DOHH2 (cell line): ENCODE measurements at regions not wholly inside any gene's neighbourhood (a gene's known extent, or its start where the extent isn't known, plus 50 kb on each side); places are given as distances from the start of the nearest gene placed in this dataset.

Experiments
- H3F3A ChIP-seq: fragments of 200-600 bp; sonication (generic), shearing (Covaris generic); 2 replicates; pipeline ENCODE4 v1.6.0; 2016; ENCODE audit warnings: antibody characterized with exemption, mild to moderate bottlenecking; ENCODE audit not compliant: control insufficient read depth, insufficient read depth
- H3K27ac ChIP-seq: fragments of 200-600 bp; sonication (generic); 2 replicates; pipeline ENCODE4 v1.5.1; 2014; ENCODE audit warnings: low read depth, mild to moderate bottlenecking, low read length, moderate library complexity
- H3K27me3 ChIP-seq: fragments of 200-600 bp; sonication (generic); 2 replicates; pipeline ENCODE4 v1.6.1; 2014; ENCODE audit warnings: mild to moderate bottlenecking, low read length, mixed read lengths; ENCODE audit not compliant: control insufficient read depth
- H3K36me3 ChIP-seq: fragments of 200-600 bp; sonication (generic); 2 replicates; pipeline ENCODE4 v1.6.1; 2014; ENCODE audit warnings: mild to moderate bottlenecking, low read length, moderate library complexity, mixed read lengths; ENCODE audit not compliant: control insufficient read depth
- H3K4me1 ChIP-seq: fragments of 200-600 bp; sonication (generic); 2 replicates; pipeline ENCODE4 v1.6.1; 2014; ENCODE audit warnings: mild to moderate bottlenecking, low read length, mixed read lengths; ENCODE audit not compliant: control insufficient read depth
- H3K4me2 ChIP-seq: fragments of 200-600 bp; sonication (generic); 2 replicates; pipeline ENCODE4 v1.6.0; 2014; ENCODE audit warnings: mild to moderate bottlenecking, low read length, moderate library complexity
- H3K4me3 ChIP-seq: fragments of 200-600 bp; sonication (generic); 2 replicates; pipeline ENCODE4 v1.5.1; 2014; ENCODE audit warnings: mild to moderate bottlenecking, low read length, mixed read lengths
- H3K79me2 ChIP-seq: fragments of 200-600 bp; sonication (generic); 2 replicates; pipeline ENCODE4 v1.6.1; 2014; ENCODE audit warnings: mild to moderate bottlenecking, low read length, mixed read lengths; ENCODE audit not compliant: control insufficient read depth
- H3K9me2 ChIP-seq: fragments of 200-600 bp; sonication (generic); replicated peaks from 2 replicates; pipeline ENCODE4 v1.6.1; 2014; ENCODE audit warnings: mild to moderate bottlenecking, low read length, mixed read lengths; ENCODE audit not compliant: control insufficient read depth
- H3K9me3 ChIP-seq: fragments of 200-600 bp; sonication (generic); 2 replicates; pipeline ENCODE4 v1.6.1; 2014; ENCODE audit warnings: antibody characterized with exemption, low read length, mixed read lengths; ENCODE audit not compliant: control insufficient read depth, insufficient read depth
- H4K20me1 ChIP-seq: fragments of 200-600 bp; sonication (generic); 2 replicates; pipeline ENCODE4 v1.6.0; 2014; ENCODE audit warnings: low read depth, mild to moderate bottlenecking, antibody characterized with exemption, low read length, moderate library complexity; ENCODE audit not compliant: control insufficient read depth, insufficient read depth
- CTCF ChIP-seq: fragments of 200-600 bp; sonication (generic); IDR thresholded peaks from one replicate; pipeline ENCODE4 v1.5.1; 2014; ENCODE audit warnings: antibody characterized with exemption, mild to moderate bottlenecking, low read depth, low read length; ENCODE audit not compliant: poor library complexity, severe bottlenecking
- EZH2phosphoT487 ChIP-seq: fragments of 200-600 bp; sonication (generic); IDR thresholded peaks from 2 replicates; pipeline ENCODE4 v1.6.1; 2017; ENCODE audit warnings: borderline replicate concordance, mild to moderate bottlenecking, antibody characterized with exemption, low read length, moderate library complexity, mixed read lengths

- Histone ChIP-seq H4K20me1 (no peaks in the 10 kb centered on the region), H3K36me3 (no peaks in the 10 kb centered on the region), H3K4me3 (no peak overlapping the region), H3K9me3 (no peaks in the 10 kb centered on the region), H3K4me2 (no peak overlapping the region), H3K27ac (no peak overlapping the region), H3K4me1 (no peaks in the 10 kb centered on the region), H3K27me3 (no peaks in the 10 kb centered on the region), H3K79me2 (no peaks in the 10 kb centered on the region), H3K9me2 (no peaks in the 10 kb centered on the region), H3F3A (no peaks in the 10 kb centered on the region)
- TF ChIP-seq CTCF (no peak), EZH2phosphoT487 (no peak)
These were observed 723.3 kb upstream of the MAP3K7 start for GRCh38 chr6:91310178-91310577.

- no peaks in the 10 kb centered on the region for H3F3A ChIP-seq
- H3K9me3 ChIP-seq = no peaks in the 10 kb centered on the region
- no peaks in the 10 kb centered on the region for H3K79me2 ChIP-seq
- H3K4me1 ChIP-seq = no peaks in the 10 kb centered on the region
- TF ChIP-seq EZH2phosphoT487 = no peak
- TF ChIP-seq CTCF = no peak
- no peaks in the 10 kb centered on the region for H4K20me1 ChIP-seq
- no peak overlapping the region for H3K4me2 ChIP-seq
- H3K4me3 ChIP-seq = no peak overlapping the region
- no peaks in the 10 kb centered on the region for H3K9me2 ChIP-seq
- no peaks in the 10 kb centered on the region for H3K27me3 ChIP-seq
- no peak overlapping the region for H3K27ac ChIP-seq
- no peaks in the 10 kb centered on the region for H3K36me3 ChIP-seq
These were observed 718.9 kb upstream of the MAP3K7 start for GRCh38 chr6:91305755-91306154.

DNA sequence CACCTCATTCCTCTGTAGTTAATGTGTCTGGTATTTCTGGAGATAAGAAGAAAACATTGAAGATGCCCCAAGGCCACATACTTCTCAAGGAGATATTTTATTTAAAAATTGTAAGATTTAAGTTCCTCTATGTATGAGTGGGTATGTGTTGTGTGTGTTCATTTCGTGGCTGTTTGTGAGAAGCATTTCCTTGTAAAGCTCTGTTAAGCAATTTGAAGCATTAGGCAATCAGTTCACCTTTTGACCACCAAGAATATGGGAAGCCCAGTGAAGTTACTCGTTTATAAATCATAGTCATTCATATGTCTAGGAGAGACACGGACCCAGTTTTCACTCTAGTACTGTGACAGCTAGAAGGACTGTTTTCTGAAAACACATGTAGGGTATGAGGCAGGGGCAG is 717.6 kb upstream of the MAP3K7 start:
- H3K4me2 ChIP-seq = no peak overlapping the region
- no peak overlapping the region for H3K27ac ChIP-seq
- no peaks in the 10 kb centered on the region for H3F3A ChIP-seq
- H3K4me1 ChIP-seq = no peaks in the 10 kb centered on the region
- no peak overlapping the region for H3K4me3 ChIP-seq
- H4K20me1 ChIP-seq = no peaks in the 10 kb centered on the region
- H3K36me3 ChIP-seq = no peaks in the 10 kb centered on the region
- no peaks in the 10 kb centered on the region for H3K79me2 ChIP-seq
- no peaks in the 10 kb centered on the region for H3K9me2 ChIP-seq
- H3K27me3 ChIP-seq = no peaks in the 10 kb centered on the region
- no peaks in the 10 kb centered on the region for H3K9me3 ChIP-seq
- no peak for TF ChIP-seq CTCF
- no peak for TF ChIP-seq EZH2phosphoT487

GRCh38 chr6:91303326-91303725 is 716.5 kb upstream of the MAP3K7 start:
- Histone ChIP-seq H3K9me2 (no peaks in the 10 kb centered on the region), H3K4me1 (no peaks in the 10 kb centered on the region), H3K27me3 (no peaks in the 10 kb centered on the region), H3K9me3 (no peaks in the 10 kb centered on the region), H3K36me3 (no peaks in the 10 kb centered on the region), H3K4me3 (no peak overlapping the region), H3K27ac (no peak overlapping the region), H3K4me2 (no peak overlapping the region), H3F3A (no peaks in the 10 kb centered on the region), H4K20me1 (no peaks in the 10 kb centered on the region), H3K79me2 (no peaks in the 10 kb centered on the region)
- TF ChIP-seq CTCF = no peak
- TF ChIP-seq EZH2phosphoT487 = no peak
